Keratinocyte (primary cell): ENCODE measurements at regions not wholly inside any gene's neighbourhood (a gene's known extent, or its start where the extent isn't known, plus 50 kb on each side); places are given as distances from the start of the nearest gene placed in this dataset.
"Not testable (repeated sequence)": the region's sequence is repeated elsewhere in the genome, so short reads cannot be mapped to it uniquely, and the experiment has no call there.

Source experiments
- CTCF ChIP-seq, 3 experiments: IDR thresholded peaks in 1 of 3; conservative IDR thresholded peaks in 1 of 3; optimal IDR thresholded peaks in 1 of 3; 2 replicates in 2 of 3; 3 replicates in 1 of 3; pipeline versions ENCODE3 to v1.5.1; 2011; ENCODE audit warnings: low read length in 3 of 3, mild to moderate bottlenecking in 3 of 3, moderate library complexity in 2 of 3, control low read depth in 1 of 3, inconsistent platforms in 1 of 3; ENCODE audit not compliant: insufficient read depth in 2 of 3; ENCODE audit errors: extremely low read depth in 1 of 3
- EZH2 ChIP-seq: IDR thresholded peaks from one replicate; pipeline ENCODE4 v1.6.1; 2012; ENCODE audit warnings: inconsistent platforms, mild to moderate bottlenecking, low read length, moderate library complexity

- not testable (repeated sequence) for TF ChIP-seq CTCF (optimal IDR thresholded peaks at IDR 0.05 in 1 of 3, IDR thresholded peaks at IDR 0.05 in 1 of 3, conservative IDR thresholded peaks at IDR 0.05 in 1 of 3; ENCODE audit: extremely low read depth in 1 of 3, insufficient read depth in 2 of 3, low read length in 3 of 3); EZH2
These were observed 1800.9 kb downstream of the OLFM4 start for GRCh38 chr13:54829391-54830068.
